ENCODE measurements at regions not wholly inside any gene's neighbourhood (a gene's known extent, or its start where the extent isn't known, plus 50 kb on each side); places are given as distances from the start of the nearest gene placed in this dataset.

DNA sequence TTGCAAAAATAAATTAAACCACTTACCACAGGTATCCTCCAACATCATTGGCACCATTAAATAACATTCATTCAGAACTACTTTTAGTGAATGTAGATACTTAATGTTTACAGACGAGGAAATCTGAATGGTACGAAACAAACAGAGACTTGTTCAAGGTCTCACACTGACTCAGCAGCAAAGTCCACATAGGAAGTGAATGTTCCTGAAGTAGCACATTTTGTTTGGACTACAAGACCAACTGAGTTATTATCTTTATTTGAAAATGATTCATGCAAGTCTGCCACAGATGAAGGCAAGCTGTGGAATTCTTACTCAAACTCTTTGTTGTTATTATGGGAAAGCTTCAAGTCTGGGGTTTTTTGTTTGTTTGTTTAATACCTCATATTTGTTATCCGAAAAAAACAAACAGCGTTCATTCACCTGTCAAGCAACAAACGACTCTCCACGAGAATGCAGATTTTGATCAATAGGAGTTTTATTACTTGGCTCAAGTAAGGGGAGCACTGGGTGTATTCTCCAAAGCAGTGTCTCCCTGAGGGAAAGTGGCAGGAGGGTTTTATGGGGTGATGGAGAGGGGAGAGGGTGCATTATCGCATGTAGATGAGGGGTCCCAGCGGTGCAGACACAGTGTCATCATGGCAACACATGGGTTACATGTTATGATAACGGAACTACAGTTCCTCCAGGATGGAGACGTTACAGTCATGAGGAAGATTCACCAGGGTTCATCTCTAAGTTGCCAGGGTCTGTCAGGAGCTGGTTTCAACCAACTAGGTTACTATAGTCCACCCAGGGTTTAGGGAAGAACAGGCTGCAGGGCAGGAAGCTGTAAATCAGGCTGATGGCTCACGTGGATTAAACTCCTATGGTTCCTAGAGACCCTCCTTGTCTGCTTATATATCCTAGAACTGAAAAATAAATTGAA is 147.7 kb upstream of the AKR1E2 start:
- TF ChIP-seq, protein P1, sequence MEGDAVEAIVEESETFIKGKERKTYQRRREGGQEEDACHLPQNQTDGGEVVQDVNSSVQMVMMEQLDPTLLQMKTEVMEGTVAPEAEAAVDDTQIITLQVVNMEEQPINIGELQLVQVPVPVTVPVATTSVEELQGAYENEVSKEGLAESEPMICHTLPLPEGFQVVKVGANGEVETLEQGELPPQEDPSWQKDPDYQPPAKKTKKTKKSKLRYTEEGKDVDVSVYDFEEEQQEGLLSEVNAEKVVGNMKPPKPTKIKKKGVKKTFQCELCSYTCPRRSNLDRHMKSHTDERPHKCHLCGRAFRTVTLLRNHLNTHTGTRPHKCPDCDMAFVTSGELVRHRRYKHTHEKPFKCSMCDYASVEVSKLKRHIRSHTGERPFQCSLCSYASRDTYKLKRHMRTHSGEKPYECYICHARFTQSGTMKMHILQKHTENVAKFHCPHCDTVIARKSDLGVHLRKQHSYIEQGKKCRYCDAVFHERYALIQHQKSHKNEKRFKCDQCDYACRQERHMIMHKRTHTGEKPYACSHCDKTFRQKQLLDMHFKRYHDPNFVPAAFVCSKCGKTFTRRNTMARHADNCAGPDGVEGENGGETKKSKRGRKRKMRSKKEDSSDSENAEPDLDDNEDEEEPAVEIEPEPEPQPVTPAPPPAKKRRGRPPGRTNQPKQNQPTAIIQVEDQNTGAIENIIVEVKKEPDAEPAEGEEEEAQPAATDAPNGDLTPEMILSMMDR (IDR thresholded peaks at IDR 0.05; ENCODE audit: low read depth, low read length, missing control alignments), result no peak
- DNase-seq (ENCODE audit: low read depth), result no peak
- H3K4me3 ChIP-seq (ENCODE audit: low read depth, low read length), result no peak overlapping the region

DNA sequence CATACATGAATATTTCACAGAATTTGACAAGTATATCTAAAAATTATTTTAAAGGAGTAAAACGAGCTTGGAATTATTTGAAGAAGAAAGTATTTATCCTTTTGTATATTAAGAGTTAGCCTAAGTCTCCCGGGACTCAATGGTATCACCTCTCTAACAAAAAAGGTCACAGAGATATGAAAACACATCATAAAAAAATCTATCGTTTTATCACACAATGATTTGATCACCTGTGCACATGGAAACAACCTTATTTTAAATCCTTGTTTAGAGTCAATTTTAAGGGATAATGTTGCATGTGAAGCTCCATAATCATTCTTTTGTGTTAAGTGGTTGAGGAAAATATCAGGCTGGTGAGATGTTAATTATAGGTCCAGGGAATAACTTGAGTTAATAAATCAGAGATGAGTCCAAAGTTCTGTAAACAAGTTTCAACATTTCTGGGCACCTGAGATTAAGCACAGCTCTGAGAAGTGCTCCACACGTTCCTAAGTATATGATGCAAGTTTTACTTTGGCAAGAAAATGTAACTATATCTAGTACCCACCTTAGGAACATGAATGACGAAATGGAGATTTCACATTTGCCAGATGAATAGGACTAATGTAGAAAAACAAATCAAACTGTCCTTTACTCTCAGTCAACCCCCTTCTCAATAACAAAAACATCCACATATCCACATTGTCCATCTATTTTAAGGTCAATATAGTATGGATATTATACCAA is 148.5 kb upstream of the AKR1E2 start:
- TF ChIP-seq, protein P1 (IDR thresholded peaks at IDR 0.05; ENCODE audit: low read depth, low read length, missing control alignments), result no peak
- no peak for DNase-seq (ENCODE audit: low read depth)
- no peak overlapping the region for H3K4me3 ChIP-seq (ENCODE audit: low read depth, low read length)

DNA sequence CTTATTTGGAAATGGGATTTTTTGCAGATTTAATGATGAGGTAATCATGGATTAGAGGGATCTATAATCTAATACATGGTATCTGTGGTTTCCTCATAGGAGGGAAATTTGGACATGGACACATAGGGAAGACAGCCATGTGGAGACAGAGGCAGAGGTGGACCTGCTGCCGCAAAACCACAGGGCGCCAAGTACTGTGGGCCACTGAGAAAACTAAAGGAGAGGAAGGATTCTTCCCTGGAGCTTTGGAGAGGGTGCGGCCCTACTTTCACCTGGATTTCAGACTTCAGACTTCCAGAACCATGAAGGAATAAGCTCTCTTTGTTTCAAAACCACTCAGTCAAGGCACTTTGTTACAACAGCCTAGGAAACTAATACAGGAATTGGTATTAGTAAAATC is 149.4 kb upstream of the AKR1E2 start:
- TF ChIP-seq, protein P1 (IDR thresholded peaks at IDR 0.05; ENCODE audit: low read depth, low read length, missing control alignments), result no peak

DNA sequence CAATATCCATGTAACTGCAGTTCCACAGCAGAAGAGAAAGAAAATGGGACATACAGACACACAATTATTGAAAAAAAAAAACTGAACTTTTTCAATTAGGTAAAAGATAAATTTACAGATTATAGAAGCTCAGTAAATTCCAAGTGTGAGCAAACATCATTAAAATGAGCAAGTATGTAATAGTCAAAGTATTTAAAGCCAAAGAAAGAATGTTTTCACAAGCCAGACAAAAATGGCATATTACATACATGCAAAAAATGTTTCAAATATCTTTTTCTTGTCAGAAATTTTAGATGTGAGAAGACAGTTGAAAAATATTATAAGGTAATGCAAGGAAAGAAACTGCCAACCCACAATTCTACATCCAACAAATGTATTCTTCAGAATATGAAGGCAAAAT is 150.2 kb upstream of the AKR1E2 start:
- TF ChIP-seq, protein P1 (IDR thresholded peaks at IDR 0.05; ENCODE audit: low read depth, low read length, missing control alignments), result no peak
- no peak for DNase-seq (ENCODE audit: low read depth)
- no peak overlapping the region for H3K4me3 ChIP-seq (ENCODE audit: low read depth, low read length)

More for the DNA sequence above, 149.4 kb upstream of the AKR1E2 start:
- DNase-seq (ENCODE audit: low read depth), result no peak
- no peak overlapping the region for H3K4me3 ChIP-seq (ENCODE audit: low read depth, low read length)

DNA sequence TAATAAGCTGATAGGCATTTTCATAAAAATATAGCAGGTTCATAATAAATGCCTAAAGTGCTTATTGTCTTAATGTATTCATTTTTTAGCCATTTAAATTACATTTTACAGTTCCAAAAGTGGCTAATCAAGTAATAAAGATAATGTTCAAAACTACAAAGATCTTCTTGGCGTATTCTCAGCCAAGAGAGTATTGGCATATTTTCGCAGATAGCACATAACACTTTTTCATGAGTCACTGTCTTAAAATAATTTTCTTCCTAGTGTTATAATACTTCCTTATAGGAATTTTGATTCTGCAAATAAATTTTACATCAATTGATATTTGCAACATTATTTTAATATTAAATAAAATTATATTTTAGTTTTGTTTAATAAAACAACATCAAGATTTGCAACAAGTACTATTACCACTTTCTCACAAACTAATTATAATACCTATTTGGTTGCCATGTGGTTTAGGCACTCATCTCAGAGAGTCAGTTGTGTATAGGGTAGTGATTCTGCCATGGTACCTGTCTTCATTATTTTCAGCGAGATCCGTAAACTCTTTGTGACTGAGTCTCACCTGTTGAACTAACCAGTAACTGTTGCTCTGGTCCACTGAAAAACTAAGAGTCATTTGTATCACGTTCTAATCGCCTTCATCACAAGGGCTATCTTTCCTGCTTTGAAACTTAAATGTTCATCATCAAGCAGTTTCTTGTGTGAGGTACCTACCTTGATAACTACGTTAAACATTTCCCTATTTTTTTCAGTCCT is 152.5 kb upstream of the AKR1E2 start:
- H3K4me3 ChIP-seq (ENCODE audit: low read depth, low read length), result no peak overlapping the region
- TF ChIP-seq, protein P1 (IDR thresholded peaks at IDR 0.05; ENCODE audit: low read depth, low read length, missing control alignments), result no peak
- no peak for DNase-seq (ENCODE audit: low read depth)

DNA sequence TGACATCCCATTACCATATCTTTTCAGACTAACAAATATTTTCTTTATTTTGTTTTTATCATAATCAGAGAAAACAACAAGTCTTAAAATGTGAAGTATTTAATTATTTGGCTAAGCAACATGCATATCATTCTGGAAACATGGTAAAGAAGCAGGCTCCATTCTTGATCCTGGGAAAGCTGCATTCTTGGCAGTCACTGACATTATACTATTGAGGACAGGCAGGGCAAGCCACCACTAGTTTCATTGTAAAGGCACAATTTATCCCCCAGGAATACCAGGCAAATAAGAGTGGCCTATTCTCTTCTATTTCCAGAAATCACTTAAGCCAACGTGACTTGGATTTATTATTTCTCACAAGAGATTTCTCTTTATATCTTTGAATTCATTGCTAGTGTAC is 153.8 kb upstream of the AKR1E2 start:
- DNase-seq (ENCODE audit: low read depth), result no peak

More for the DNA sequence above, 153.8 kb upstream of the AKR1E2 start:
- H3K4me3 ChIP-seq (ENCODE audit: low read depth, low read length), result no peak overlapping the region
- TF ChIP-seq, protein P1 (IDR thresholded peaks at IDR 0.05; ENCODE audit: low read depth, low read length, missing control alignments), result no peak

All from GM12864 (cell line).